ENCODE measurements at regions not wholly inside any gene's neighbourhood (a gene's known extent, or its start where the extent isn't known, plus 50 kb on each side); places are given as distances from the start of the nearest gene placed in this dataset.

- FAIRE-seq (no peak), DNase-seq (ENCODE audit: low read depth) (no peak)
- Histone ChIP-seq H3K27me3 (ENCODE audit: control insufficient read depth, insufficient read depth, low read length) (no peaks in the 10 kb centered on the region), H3K36me3 (ENCODE audit: control insufficient read depth, insufficient read depth, low read length) (no peaks in the 10 kb centered on the region), H3K4me3 (ENCODE audit: low read depth, low read length) (no peak overlapping the region)
- TF ChIP-seq CTCF (IDR thresholded peaks at IDR 0.05; ENCODE audit: insufficient read depth, low read length, severe bottlenecking), result no peak
These were observed 58.7 kb upstream of the RGMB start for GRCh38 chr5:98714710-98715288.

GRCh38 chr5:98721231-98721928 lies 52.1 kb upstream of the RGMB start:
- FAIRE-seq (no peak), DNase-seq (ENCODE audit: low read depth) (no peak)
- Histone ChIP-seq H3K4me3 (ENCODE audit: low read depth, low read length) (no peak overlapping the region), H3K36me3 (ENCODE audit: control insufficient read depth, insufficient read depth, low read length) (no peaks in the 10 kb centered on the region), H3K27me3 (ENCODE audit: control insufficient read depth, insufficient read depth, low read length) (no peaks in the 10 kb centered on the region)
- no peak for TF ChIP-seq CTCF (IDR thresholded peaks at IDR 0.05; ENCODE audit: insufficient read depth, low read length, severe bottlenecking)

- FAIRE-seq (no peak), DNase-seq (ENCODE audit: low read depth) (no peak)
- H3K4me3 ChIP-seq (ENCODE audit: low read depth, low read length), result no peak overlapping the region
- no peaks in the 10 kb centered on the region for H3K36me3 ChIP-seq (ENCODE audit: control insufficient read depth, insufficient read depth, low read length)
- TF ChIP-seq CTCF (IDR thresholded peaks at IDR 0.05; ENCODE audit: insufficient read depth, low read length, severe bottlenecking), result no peak
- H3K27me3 ChIP-seq (ENCODE audit: control insufficient read depth, insufficient read depth, low read length), result no peaks in the 10 kb centered on the region
These were observed 51.3 kb upstream of the RGMB start for GRCh38 chr5:98722188-98722587.

- no peak for DNase-seq (ENCODE audit: low read depth)
- H3K4me3 ChIP-seq (ENCODE audit: low read depth, low read length), result no peak overlapping the region
- TF ChIP-seq CTCF (IDR thresholded peaks at IDR 0.05; ENCODE audit: insufficient read depth, low read length, severe bottlenecking), result no peak
- FAIRE-seq, result no peak
- no peaks in the 10 kb centered on the region for H3K27me3 ChIP-seq (ENCODE audit: control insufficient read depth, insufficient read depth, low read length)
- no peaks in the 10 kb centered on the region for H3K36me3 ChIP-seq (ENCODE audit: control insufficient read depth, insufficient read depth, low read length)
These were observed 50.4 kb upstream of the RGMB start for GRCh38 chr5:98723061-98723460.
